Stimulated activated CD4-positive, alpha-beta T cell treated with anti-CD3 and anti-CD28 coated beads, TNF-alpha, amount 100 ng/mL, for 1 hour (primary cell): ENCODE measurements at regions not wholly inside any gene's neighbourhood (a gene's known extent, or its start where the extent isn't known, plus 50 kb on each side); places are given as distances from the start of the nearest gene placed in this dataset.

Experiments
- DNase-seq, 3 donors: peaks; one replicate each; pipeline ENCODE4 v3.0.0-alpha.2; 2020; ENCODE audit warnings: low read depth in 3 of 3, low spot score in 1 of 3

DNA sequence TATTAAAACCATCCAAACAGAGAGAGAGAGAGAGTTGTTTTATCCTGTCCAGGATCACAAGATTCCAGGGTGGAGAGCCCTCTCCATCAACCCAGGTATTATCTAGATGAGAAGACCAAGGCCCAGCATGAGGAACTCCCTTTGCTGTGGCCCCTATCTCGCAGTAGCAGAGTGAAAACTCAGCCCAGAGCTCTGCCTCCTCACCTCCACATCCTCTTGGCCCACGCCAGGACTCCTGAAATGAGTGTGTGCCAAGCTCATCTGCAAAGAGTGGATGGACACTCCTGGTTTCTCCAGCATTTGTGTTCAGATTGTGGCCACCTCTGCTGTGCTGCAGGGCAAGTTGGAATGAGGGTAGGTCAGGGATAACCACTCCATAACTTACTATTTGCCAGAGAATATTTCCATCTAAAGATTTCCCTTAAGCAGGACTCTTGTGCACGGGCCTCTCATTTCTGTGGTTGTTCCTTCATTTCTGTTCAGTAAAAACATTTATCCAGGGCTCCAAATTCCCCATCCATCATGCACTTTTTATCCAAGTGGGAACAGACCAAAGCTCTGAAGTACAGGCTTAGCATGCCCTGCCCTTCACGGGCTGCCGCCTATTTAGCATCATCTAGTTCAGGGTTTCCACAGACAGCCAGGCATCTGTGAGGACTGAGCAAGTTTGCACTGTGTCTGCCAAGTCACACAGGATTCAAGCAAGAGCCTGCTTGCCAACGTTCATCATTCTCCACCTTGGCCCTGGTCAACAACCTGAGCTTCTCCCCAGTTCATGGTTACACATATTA is 583.2 kb upstream of the ID2 start:
- no peak for DNase-seq

- DNase-seq = no peak
These were observed 582.6 kb upstream of the ID2 start for GRCh38 chr2:8099267-8099582.

- DNase-seq = no peak
These were observed 580.1 kb upstream of the ID2 start for GRCh38 chr2:8101614-8102277.

DNA sequence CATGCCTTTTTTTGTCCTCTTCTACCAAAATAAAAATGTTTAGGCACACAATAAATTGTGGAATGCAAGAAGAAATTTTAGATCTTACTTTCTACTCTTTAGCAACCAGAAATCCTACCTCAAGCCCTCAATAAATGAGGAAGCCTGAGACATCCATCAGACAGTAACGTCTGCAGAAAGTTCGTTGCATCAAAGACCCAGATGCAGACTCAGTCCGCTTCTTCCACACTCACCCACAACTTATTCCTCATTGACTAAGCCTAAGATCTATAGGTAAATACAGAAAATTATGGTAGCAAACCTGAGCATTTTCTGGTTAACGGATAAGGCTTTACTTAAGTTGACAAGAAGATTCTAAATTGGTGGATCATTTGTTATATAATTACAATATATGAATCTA is 579.4 kb upstream of the ID2 start:
- no peak for DNase-seq

DNA sequence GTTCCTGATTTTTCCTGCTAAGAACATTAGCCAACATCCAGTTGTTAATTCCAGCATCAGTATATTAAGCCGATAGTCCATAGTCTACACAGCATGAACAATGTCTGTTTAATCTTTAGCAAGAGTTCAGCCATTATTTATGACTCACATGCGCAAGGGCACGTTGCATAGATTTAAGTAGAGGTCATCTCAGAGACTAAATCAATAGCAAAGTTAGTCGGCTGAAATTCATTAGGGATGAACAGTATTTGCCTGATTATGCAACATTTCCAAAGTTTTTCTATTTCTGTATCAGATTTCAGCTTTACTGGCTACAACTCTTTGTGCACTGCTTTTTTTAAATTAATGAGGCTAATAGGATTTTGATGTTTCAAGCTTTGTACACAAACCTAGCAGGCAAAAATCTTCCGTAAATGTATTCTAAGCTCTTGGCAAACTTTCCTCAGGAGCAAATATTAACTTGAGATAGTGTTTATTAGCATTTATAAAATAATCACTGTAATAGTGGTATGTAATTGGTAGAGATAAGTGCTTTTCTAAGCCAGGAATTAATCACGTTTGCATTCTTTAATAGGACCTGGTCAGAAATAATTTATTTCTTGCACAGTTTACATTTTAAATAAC is 578.7 kb upstream of the ID2 start:
- no peak for DNase-seq

DNA sequence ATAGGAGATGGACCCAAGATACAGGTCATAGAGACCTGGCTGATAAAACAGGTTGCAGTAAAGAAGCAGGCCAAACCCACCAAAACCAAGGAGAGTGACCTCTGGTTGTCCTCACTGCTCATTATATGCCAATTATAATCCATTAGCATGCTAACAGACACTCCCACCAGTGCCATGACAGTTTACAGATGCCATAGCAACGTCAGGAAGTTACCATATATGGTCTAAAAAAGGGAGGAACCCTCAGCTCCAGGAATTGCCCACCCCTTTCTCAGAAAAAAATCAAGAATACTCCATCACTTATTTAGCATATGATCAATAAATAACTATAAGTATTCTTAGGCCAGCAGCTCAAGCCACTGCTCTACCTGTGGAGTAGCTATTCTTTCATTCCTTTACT is 574.7 kb upstream of the ID2 start:
- no peak for DNase-seq

- no peak for DNase-seq
These were observed 574.1 kb upstream of the ID2 start for GRCh38 chr2:8107621-8108378.

GRCh38 chr2:8110716-8111115 is 571.1 kb upstream of the ID2 start:
- no peak for DNase-seq

DNA sequence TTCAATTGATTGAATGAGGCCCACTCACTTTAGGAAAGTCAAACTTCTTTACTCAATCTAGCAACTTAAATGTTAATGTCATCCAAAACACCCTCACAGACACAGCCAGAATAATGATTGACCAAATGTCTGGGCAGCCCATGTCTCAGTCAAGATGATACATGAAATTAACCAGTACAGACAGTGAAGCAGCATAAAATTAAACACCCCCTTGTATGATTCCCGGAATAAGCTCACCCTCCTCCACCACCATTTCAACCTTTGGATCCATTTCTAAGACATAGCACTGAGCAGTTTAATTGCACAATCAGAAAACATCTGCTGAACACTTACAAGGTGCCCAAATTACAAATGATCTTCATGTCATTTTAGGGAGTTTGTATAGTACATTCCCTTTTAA is 570.7 kb upstream of the ID2 start:
- DNase-seq = no peak

GRCh38 chr2:8115456-8115855 is 566.4 kb upstream of the ID2 start:
- no peak for DNase-seq

DNA sequence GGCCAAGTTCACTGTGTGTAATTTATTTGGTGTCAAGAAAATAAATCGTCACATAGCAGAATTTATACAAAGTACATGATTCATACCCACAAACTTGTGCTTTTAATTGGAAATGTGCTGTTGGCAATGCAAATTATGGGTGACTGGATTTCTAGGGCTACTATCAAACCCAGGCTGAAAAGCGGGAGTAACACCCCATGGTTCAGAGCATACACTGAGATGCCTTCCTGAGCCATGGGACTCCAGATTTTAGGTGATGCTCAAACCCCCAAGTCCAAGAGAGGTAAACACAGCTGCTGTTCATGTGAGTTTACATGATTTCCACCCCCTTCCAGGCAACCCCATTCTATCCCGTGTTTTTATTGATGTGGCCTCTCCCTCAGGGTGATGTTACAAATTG is 565.9 kb upstream of the ID2 start:
- no peak for DNase-seq

DNA sequence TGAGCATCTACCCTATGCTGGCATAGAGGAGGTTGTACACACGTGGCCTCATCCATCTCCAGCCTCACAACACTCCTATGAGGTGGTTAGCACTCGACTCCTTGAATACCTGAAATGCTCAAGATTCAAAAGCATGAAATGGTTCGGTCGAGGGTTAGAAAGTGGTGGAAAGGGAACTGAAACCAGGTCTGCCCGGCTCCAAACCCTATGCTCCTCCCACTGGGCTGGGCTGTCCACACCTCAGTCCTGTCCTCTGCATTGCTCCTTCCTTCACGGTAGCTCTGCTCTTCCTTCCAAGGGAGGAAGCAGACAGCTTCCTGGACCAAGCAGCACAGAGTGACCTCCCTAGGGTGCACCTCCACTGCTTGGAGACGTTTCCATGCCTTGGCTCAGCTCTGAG is 565.2 kb upstream of the ID2 start:
- DNase-seq = no peak

GRCh38 chr2:8118940-8119781 is 562.7 kb upstream of the ID2 start:
- DNase-seq = no peak

DNA sequence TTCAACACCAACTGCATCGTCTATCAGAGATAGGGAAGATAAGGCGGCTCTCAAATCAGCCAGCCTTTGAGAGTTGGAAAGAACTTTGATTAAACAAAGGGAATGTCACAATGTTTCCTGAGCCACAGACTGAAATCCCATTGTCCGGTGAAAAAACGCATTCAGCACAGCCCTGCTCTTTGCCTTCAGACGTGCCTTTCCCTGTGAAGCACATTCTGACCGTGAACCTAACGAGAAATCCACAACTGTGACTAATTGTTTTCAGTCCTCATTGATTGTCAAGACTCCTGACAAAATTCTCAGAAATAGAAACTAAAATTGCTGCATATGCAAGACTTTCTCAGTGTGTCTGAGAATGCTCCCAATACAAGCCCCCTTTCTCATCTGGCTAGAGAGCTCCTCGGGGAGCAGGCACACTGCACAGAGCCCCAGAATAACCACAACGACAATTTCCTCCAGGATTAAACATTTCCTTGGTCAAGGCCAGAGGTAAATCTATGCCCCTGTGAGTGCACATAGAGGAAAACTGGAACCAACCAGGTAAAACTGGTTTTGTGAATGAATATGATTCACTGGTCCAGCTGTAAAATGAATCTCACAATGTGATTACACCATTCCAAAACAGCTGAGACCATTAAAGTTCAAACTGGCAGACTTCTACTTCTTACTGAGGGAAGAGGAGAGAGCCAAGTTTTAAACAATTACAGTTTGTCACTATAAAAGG is 561.9 kb upstream of the ID2 start:
- DNase-seq = no peak

DNA sequence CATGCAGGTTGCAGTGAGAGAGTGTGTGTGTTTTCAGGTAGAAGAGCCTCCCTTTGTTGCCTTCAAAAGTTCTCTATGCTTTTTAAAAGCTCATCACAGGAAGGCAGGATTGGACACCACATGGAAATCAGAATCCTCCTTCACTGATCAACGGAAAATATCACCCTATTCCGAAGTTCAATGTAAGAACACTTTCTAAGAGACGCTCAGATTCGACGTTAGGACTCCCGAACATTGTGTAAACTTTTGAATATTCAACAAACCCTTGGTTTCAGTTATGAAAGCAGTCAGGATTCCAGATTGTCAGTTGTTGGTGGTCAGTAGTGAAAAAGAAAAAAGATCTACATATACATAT is 561.4 kb upstream of the ID2 start:
- DNase-seq = no peak

- DNase-seq = no peak
These were observed 560.6 kb upstream of the ID2 start for GRCh38 chr2:8121022-8121825.

DNA sequence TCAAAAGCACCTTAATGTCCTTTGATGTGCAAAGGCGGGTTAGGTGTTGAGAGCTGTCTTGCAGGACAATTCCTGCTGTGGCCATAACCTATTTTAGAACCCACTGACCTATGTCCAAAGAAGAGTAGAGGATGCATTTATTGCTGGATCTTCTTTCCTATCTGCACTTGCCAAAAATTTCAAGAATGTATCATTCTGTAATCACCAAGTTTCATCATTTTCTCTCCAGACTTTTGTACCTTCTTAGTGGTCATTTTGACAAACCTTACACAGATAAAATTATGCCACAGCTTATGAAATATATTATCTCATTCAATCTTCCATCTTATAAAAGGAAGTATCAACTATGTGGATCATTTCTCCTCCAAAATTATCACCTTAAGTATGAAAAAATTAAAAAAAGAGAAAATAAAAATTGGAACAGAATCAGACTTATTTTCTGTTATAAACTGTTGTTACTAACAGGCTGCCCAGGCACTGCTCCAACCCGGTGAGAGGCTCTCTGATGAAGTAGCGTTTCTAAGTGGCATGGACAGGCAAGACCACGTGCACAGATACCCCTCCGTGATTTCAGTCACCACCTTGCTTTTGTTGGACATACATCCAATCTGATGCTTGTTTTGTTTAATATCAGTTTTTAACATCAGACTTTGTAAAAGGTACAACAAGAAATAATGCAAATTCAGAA is 559.9 kb upstream of the ID2 start:
- DNase-seq = no peak

DNA sequence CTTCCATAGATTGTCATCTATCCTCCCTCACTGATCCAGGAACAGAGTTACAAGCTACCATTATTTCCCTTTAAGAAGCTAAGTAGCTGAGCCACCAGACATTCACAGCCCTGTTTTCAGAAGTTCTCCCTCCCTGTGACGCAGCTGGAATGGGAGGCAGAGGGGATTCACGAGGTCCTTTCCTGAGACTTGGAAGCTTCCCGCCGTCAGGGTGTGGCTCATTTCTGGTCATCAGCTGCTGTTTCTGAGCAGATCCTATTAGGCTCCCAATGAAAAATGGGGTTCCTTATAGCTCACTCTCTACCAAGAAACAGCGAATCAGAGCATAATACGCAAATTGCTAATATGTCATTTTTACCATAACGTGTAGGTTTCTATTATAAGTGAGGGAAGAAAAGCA is 559.3 kb upstream of the ID2 start:
- no peak for DNase-seq

DNA sequence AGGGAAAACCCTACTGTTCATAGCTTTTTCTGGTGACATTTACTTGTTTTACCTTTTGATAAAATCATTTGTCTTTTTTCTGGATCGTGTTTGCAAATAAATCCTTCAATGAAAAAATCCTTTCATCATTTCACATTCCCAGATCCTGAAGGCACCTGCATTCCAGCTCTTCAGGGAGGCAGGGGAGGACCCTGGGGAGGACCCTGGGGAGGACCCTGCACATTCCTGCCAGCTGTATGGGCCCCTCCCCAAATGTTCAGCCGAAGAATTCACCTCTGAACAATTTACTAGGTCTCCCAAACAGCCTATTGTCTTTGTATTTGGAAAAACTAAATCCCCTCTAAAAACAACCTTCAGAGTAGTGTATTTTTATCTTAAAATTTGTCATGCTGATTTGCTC is 558.4 kb upstream of the ID2 start:
- no peak for DNase-seq
